Endothelial cell of umbilical vein (primary cell): ENCODE measurements at regions not wholly inside any gene's neighbourhood (a gene's known extent, or its start where the extent isn't known, plus 50 kb on each side); places are given as distances from the start of the nearest gene placed in this dataset.

ENCODE experiments used
- BruUV-seq: library from RNA; stranded (reverse); fragments of 400-500 nt; replicated peaks from 2 replicates; lab custom pipeline; 2021; lab: Mats Ljungman, UMichigan
- CTCF ChIA-PET: fragments of 300-600, 350-600 bp; sonication (Branson Sonifier 250); formaldehyde crosslinking; loops from one replicate; lab custom pipeline; 2021; ENCODE audit warnings: antibody characterized with exemption, inconsistent platforms; lab: Charles Lee
- POLR2A ChIA-PET: fragments of 300-600, 350-600 bp; sonication (Branson Sonifier 250); formaldehyde crosslinking; loops from one replicate; lab custom pipeline; 2021; ENCODE audit warnings: antibody characterized with exemption, inconsistent platforms; lab: Charles Lee
- DNase-seq: peaks from one replicate; pipeline ENCODE4 v3.0.0-alpha.2; 2011; ENCODE audit warnings: low read depth, low spot score
- FAIRE-seq: peaks from 2 replicates; lab custom pipeline; 2011; peaks lifted over from hg19 to GRCh38; lab: Jason Lieb, UNC
- H2AFZ ChIP-seq: 2 replicates; pipeline ENCODE4 v1.6.0; 2012; ENCODE audit warnings: low read depth, low read length, control low read depth, inconsistent platforms
- H3K27ac ChIP-seq: 2 replicates; pipeline ENCODE4 v1.5.1; 2011; ENCODE audit warnings: low read depth, mild to moderate bottlenecking, control low read depth, low read length, moderate library complexity; ENCODE audit not compliant: insufficient read depth
- H3K27me3 ChIP-seq, 2 experiments: 2 replicates each; pipeline versions ENCODE4 v1.6.0 to v1.6.1; 2011; ENCODE audit warnings: low read length in 2 of 2, mixed read lengths in 1 of 2; ENCODE audit not compliant: control insufficient read depth in 2 of 2, insufficient read depth in 2 of 2
- H3K36me3 ChIP-seq, 2 experiments: 2 replicates in 1 of 2; 3 replicates in 1 of 2; pipeline ENCODE4 v1.5.1; 2011; ENCODE audit warnings: low read length in 2 of 2, mild to moderate bottlenecking in 1 of 2, moderate library complexity in 1 of 2; ENCODE audit not compliant: control insufficient read depth in 2 of 2, insufficient read depth in 2 of 2; ENCODE audit errors: extremely low read depth in 1 of 2
- H3K4me1 ChIP-seq: 3 replicates; pipeline ENCODE4 v1.5.1; 2011; ENCODE audit warnings: mild to moderate bottlenecking, low read length; ENCODE audit not compliant: control insufficient read depth, insufficient read depth; ENCODE audit errors: extremely low read depth
- H3K4me2 ChIP-seq: 2 replicates; pipeline ENCODE4 v1.6.1; 2011; ENCODE audit warnings: low read length, control low read depth, mixed read lengths; ENCODE audit not compliant: insufficient read depth
- H3K4me3 ChIP-seq, 3 experiments: fragments of 200-600 bp in 1 of 3; sonication (generic), shearing (Covaris generic) in 1 of 3; replicated peaks in 1 of 3; 2 replicates each; pipeline ENCODE4 v1.5.1; 2011 to 2016; ENCODE audit warnings: control low read depth in 3 of 3, low read length in 3 of 3, mild to moderate bottlenecking in 2 of 3, inconsistent platforms in 1 of 3, low read depth in 1 of 3, moderate library complexity in 1 of 3; ENCODE audit not compliant: insufficient read depth in 1 of 3
- H3K79me2 ChIP-seq: 2 replicates; pipeline ENCODE4 v1.6.0; 2012; ENCODE audit warnings: low read length, inconsistent platforms; ENCODE audit not compliant: control insufficient read depth, insufficient read depth
- H3K9ac ChIP-seq: replicated peaks from 2 replicates; pipeline ENCODE3; 2011; ENCODE audit warnings: low read length, control low read depth; ENCODE audit not compliant: insufficient read depth; ENCODE audit errors: extremely low read depth
- H3K9me1 ChIP-seq: replicated peaks from 3 replicates; pipeline ENCODE4 v1.6.0; 2011; ENCODE audit warnings: mild to moderate bottlenecking, low read length; ENCODE audit not compliant: control insufficient read depth, insufficient read depth; ENCODE audit errors: extremely low read depth
- H3K9me3 ChIP-seq: replicated peaks from 2 replicates; pipeline ENCODE4 v1.5.1; 2012; ENCODE audit warnings: low read length, inconsistent platforms; ENCODE audit not compliant: control insufficient read depth, insufficient read depth
- H4K20me1 ChIP-seq: replicated peaks from 2 replicates; pipeline ENCODE3; 2011; ENCODE audit warnings: mild to moderate bottlenecking, low read length; ENCODE audit not compliant: control insufficient read depth, insufficient read depth; ENCODE audit errors: extremely low read depth
- CTCF ChIP-seq, 2 donors: IDR thresholded peaks; 1 replicate in 1 of 2; 2 replicates in 1 of 2; pipeline ENCODE4 v1.5.1; 2011; ENCODE audit warnings: low read length in 2 of 2, mild to moderate bottlenecking in 2 of 2, moderate library complexity in 2 of 2, control low read depth in 1 of 2, inconsistent platforms in 1 of 2, low read depth in 1 of 2; ENCODE audit not compliant: insufficient read depth in 1 of 2; ENCODE audit errors: extremely low read depth in 1 of 2
- EZH2 ChIP-seq: IDR thresholded peaks from 2 replicates; pipeline ENCODE4 v1.6.1; 2012; ENCODE audit warnings: borderline replicate concordance, low read depth, mild to moderate bottlenecking, moderate library complexity, low read length, inconsistent platforms; ENCODE audit not compliant: severe bottlenecking
- GATA2 ChIP-seq: IDR thresholded peaks from 2 replicates; pipeline ENCODE4 v1.7.0; 2011; ENCODE audit warnings: low read depth, mild to moderate bottlenecking, moderate library complexity, mixed read lengths, low read length; ENCODE audit not compliant: insufficient read length, insufficient read depth
- JUN ChIP-seq: IDR thresholded peaks from 2 replicates; pipeline ENCODE4 v1.6.1; 2011; ENCODE audit warnings: borderline replicate concordance, low read depth; ENCODE audit not compliant: insufficient read length, insufficient read depth
- MAX ChIP-seq: IDR thresholded peaks from 2 replicates; pipeline ENCODE4 v1.6.1; 2011; ENCODE audit not compliant: insufficient read depth, insufficient read length
- MYC ChIP-seq: IDR thresholded peaks from one replicate; pipeline ENCODE4 v1.6.1; 2011; ENCODE audit warnings: mild to moderate bottlenecking, low read depth, low read length
- POLR2A ChIP-seq: IDR thresholded peaks from 2 replicates; pipeline ENCODE4 v1.6.1; 2012; ENCODE audit warnings: low read depth, mild to moderate bottlenecking, control low read depth, low read length
- POLR2AphosphoS5 ChIP-seq: IDR thresholded peaks from 2 replicates; pipeline ENCODE4 v1.6.1; 2012; ENCODE audit warnings: low read depth, mild to moderate bottlenecking, control low read depth, low read length, moderate library complexity; ENCODE audit not compliant: insufficient read depth
- dilution Hi-C: fragments of 300-500 bp; cut with MboI; formaldehyde crosslinking; loops from one replicate; pipeline ENCODE4 v1.15.0; 2019; ENCODE audit warnings: low sequenced_read_pairs; ENCODE audit not compliant: extremely low pct_ligation_motif_present
- intact Hi-C: fragments of 100-400 bp; cut with micrococcal nuclease; formaldehyde crosslinking; loops from one replicate; pipeline ENCODE4 v1.10.0; 2022

GRCh38 chrX:42490111-42490510 lies 287.9 kb downstream of the PPP1R2C start:
- Histone ChIP-seq H3K4me1 (no peaks in the 10 kb centered on the region), H3K9ac (no peak overlapping the region), H4K20me1 (no peaks in the 10 kb centered on the region), H3K9me1 (no peaks in the 10 kb centered on the region), H3K36me3 (no peaks in the 10 kb centered on the region), H3K27ac (no peak overlapping the region), H2AFZ (no peak overlapping the region), H3K4me2 (no peak overlapping the region), H3K9me3 (no peaks in the 10 kb centered on the region), H3K27me3 (no peaks in the 10 kb centered on the region), H3K4me3 (no peak overlapping the region), H3K79me2 (no peaks in the 10 kb centered on the region)
- intact Hi-C loops (no loop called here), dilution Hi-C loops (no loop called here)
- TF ChIP-seq CTCF (IDR thresholded peaks at IDR 0.05; ENCODE audit: extremely low read depth in 1 of 2, insufficient read depth in 1 of 2, low read depth in 1 of 2, low read length in 2 of 2) (no peak), MYC (no peak)
- ChIA-PET CTCF (no interaction called here), POLR2A (no interaction called here)
- BruUV-seq: no TSS peak
- FAIRE-seq (no peak), DNase-seq (no peak)

DNA sequence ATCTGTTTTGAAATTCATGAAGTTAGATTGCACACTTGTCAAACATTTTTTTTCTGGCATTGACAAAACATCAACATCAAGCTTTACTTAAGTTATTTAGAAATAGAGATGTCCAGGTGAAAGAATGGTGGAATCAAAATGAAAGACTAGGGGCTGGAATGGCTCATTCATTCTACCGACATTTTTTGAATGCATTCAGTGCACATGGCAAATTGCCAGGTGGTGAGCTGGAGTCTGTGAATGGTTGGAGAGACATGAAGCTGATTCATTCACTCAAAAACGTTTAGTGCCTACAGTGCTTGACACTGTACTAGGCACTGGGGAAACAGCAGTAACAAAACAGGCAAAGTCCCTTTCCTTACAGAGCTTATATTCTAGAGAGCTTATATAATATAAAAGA lies 292.4 kb downstream of the PPP1R2C start:
- FAIRE-seq (no peak), DNase-seq (no peak)
- Histone ChIP-seq H3K9ac (no peak overlapping the region), H3K27ac (no peak overlapping the region), H3K27me3 (no peaks in the 10 kb centered on the region), H3K4me1 (no peaks in the 10 kb centered on the region), H3K9me3 (no peaks in the 10 kb centered on the region), H4K20me1 (no peaks in the 10 kb centered on the region), H3K4me2 (no peak overlapping the region), H2AFZ (no peak overlapping the region), H3K9me1 (no peaks in the 10 kb centered on the region), H3K79me2 (no peaks in the 10 kb centered on the region), H3K4me3 (no peak overlapping the region), H3K36me3 (no peaks in the 10 kb centered on the region)
- dilution Hi-C loops: no loop called here
- ChIA-PET POLR2A (no interaction called here), CTCF (no interaction called here)
- intact Hi-C loops: no loop called here
- TF ChIP-seq MYC (no peak), GATA2 (no peak), POLR2A (no peak), EZH2 (no peak), CTCF (IDR thresholded peaks at IDR 0.05; ENCODE audit: extremely low read depth in 1 of 2, insufficient read depth in 1 of 2, low read depth in 1 of 2, low read length in 2 of 2) (no peak), JUN (no peak), POLR2AphosphoS5 (no peak), MAX (no peak)
- no TSS peak for BruUV-seq
